ENCODE measurements at regions not wholly inside any gene's neighbourhood (a gene's known extent, or its start where the extent isn't known, plus 50 kb on each side); places are given as distances from the start of the nearest gene placed in this dataset.

GRCh38 chr4:170306208-170306607 lies 216.5 kb upstream of the AADAT start:
- no peak overlapping the region for H3K4me3 ChIP-seq (ENCODE audit: low read length in 2 of 2)
- H3K27ac ChIP-seq (ENCODE audit: low read depth in 2 of 2, low read length in 2 of 2), result peak overlapping the region in 1 of 2 donors; percentile 54

GRCh38 chr4:170305627-170306026 lies 215.9 kb upstream of the AADAT start:
- Histone ChIP-seq H3K27me3 (ENCODE audit: control insufficient read depth in 2 of 2, insufficient read depth in 2 of 2, low read length in 2 of 2) (no peaks in the 10 kb centered on the region), H3K27ac (ENCODE audit: low read depth in 2 of 2, low read length in 2 of 2) (peak overlapping the region in 1 of 2 donors; percentile 54), H3K4me1 (ENCODE audit: control insufficient read depth in 2 of 2, insufficient read depth in 2 of 2, low read length in 2 of 2) (peaks cover 0 to 12% of the 10 kb centered on the region in 2 donors), H3K36me3 (ENCODE audit: control insufficient read depth in 2 of 2, insufficient read depth in 2 of 2, low read length in 2 of 2) (no peaks in the 10 kb centered on the region), H3K9ac (ENCODE audit: low read depth in 1 of 2, low read length in 2 of 2) (no peak overlapping the region), H3K4me3 (ENCODE audit: low read length in 2 of 2) (no peak overlapping the region), H3K9me3 (ENCODE audit: control insufficient read depth in 2 of 2, low read length in 2 of 2) (no peaks in the 10 kb centered on the region)

More at GRCh38 chr4:170306208-170306607, 216.5 kb upstream of the AADAT start:
- Histone ChIP-seq H3K27me3 (ENCODE audit: control insufficient read depth in 2 of 2, insufficient read depth in 2 of 2, low read length in 2 of 2) (no peaks in the 10 kb centered on the region), H3K4me1 (ENCODE audit: control insufficient read depth in 2 of 2, insufficient read depth in 2 of 2, low read length in 2 of 2) (peaks cover 0 to 12% of the 10 kb centered on the region in 2 donors), H3K36me3 (ENCODE audit: control insufficient read depth in 2 of 2, insufficient read depth in 2 of 2, low read length in 2 of 2) (no peaks in the 10 kb centered on the region), H3K9me3 (ENCODE audit: control insufficient read depth in 2 of 2, low read length in 2 of 2) (no peaks in the 10 kb centered on the region), H3K9ac (ENCODE audit: low read depth in 1 of 2, low read length in 2 of 2) (no peak overlapping the region)

GRCh38 chr4:170281027-170281426 lies 191.3 kb upstream of the AADAT start:
- Histone ChIP-seq H3K9ac (ENCODE audit: low read depth in 1 of 2, low read length in 2 of 2) (no peak overlapping the region), H3K36me3 (ENCODE audit: control insufficient read depth in 2 of 2, insufficient read depth in 2 of 2, low read length in 2 of 2) (peaks cover 0 to 5% of the 10 kb centered on the region in 2 donors), H3K9me3 (ENCODE audit: control insufficient read depth in 2 of 2, low read length in 2 of 2) (no peaks in the 10 kb centered on the region)

GRCh38 chr4:170278460-170278859 lies 188.7 kb upstream of the AADAT start:
- H3K27me3 ChIP-seq (ENCODE audit: control insufficient read depth in 2 of 2, insufficient read depth in 2 of 2, low read length in 2 of 2), result no peaks in the 10 kb centered on the region
- peaks cover 0 to 5% of the 10 kb centered on the region in 2 donors for H3K36me3 ChIP-seq (ENCODE audit: control insufficient read depth in 2 of 2, insufficient read depth in 2 of 2, low read length in 2 of 2)
- H3K4me3 ChIP-seq (ENCODE audit: low read length in 2 of 2), result no peak overlapping the region
- H3K4me1 ChIP-seq (ENCODE audit: control insufficient read depth in 2 of 2, insufficient read depth in 2 of 2, low read length in 2 of 2), result no peaks in the 10 kb centered on the region
- no peak overlapping the region for H3K27ac ChIP-seq (ENCODE audit: low read depth in 2 of 2, low read length in 2 of 2)
- H3K9me3 ChIP-seq (ENCODE audit: control insufficient read depth in 2 of 2, low read length in 2 of 2), result no peaks in the 10 kb centered on the region
- H3K9ac ChIP-seq (ENCODE audit: low read depth in 1 of 2, low read length in 2 of 2), result no peak overlapping the region

More at GRCh38 chr4:170281027-170281426, 191.3 kb upstream of the AADAT start:
- Histone ChIP-seq H3K27me3 (ENCODE audit: control insufficient read depth in 2 of 2, insufficient read depth in 2 of 2, low read length in 2 of 2) (no peaks in the 10 kb centered on the region), H3K4me3 (ENCODE audit: low read length in 2 of 2) (no peak overlapping the region), H3K27ac (ENCODE audit: low read depth in 2 of 2, low read length in 2 of 2) (no peak overlapping the region), H3K4me1 (ENCODE audit: control insufficient read depth in 2 of 2, insufficient read depth in 2 of 2, low read length in 2 of 2) (no peaks in the 10 kb centered on the region)

GRCh38 chr4:170274616-170275015 lies 184.9 kb upstream of the AADAT start:
- H3K4me1 ChIP-seq (ENCODE audit: control insufficient read depth in 2 of 2, insufficient read depth in 2 of 2, low read length in 2 of 2), result peaks cover 0 to 2% of the 10 kb centered on the region in 2 donors
- H3K4me3 ChIP-seq (ENCODE audit: low read length in 2 of 2), result no peak overlapping the region
- H3K9ac ChIP-seq (ENCODE audit: low read depth in 1 of 2, low read length in 2 of 2), result no peak overlapping the region
- no peak overlapping the region for H3K27ac ChIP-seq (ENCODE audit: low read depth in 2 of 2, low read length in 2 of 2)
- H3K9me3 ChIP-seq (ENCODE audit: control insufficient read depth in 2 of 2, low read length in 2 of 2), result no peaks in the 10 kb centered on the region
- peaks cover 0 to under 1% of the 10 kb centered on the region in 2 donors for H3K36me3 ChIP-seq (ENCODE audit: control insufficient read depth in 2 of 2, insufficient read depth in 2 of 2, low read length in 2 of 2)
- no peaks in the 10 kb centered on the region for H3K27me3 ChIP-seq (ENCODE audit: control insufficient read depth in 2 of 2, insufficient read depth in 2 of 2, low read length in 2 of 2)

- no peak overlapping the region for H3K27ac ChIP-seq (ENCODE audit: low read depth in 2 of 2, low read length in 2 of 2)
- no peak overlapping the region for H3K4me3 ChIP-seq (ENCODE audit: low read length in 2 of 2)
- H3K4me1 ChIP-seq (ENCODE audit: control insufficient read depth in 2 of 2, insufficient read depth in 2 of 2, low read length in 2 of 2), result peaks cover 0 to 2% of the 10 kb centered on the region in 2 donors
- no peak overlapping the region for H3K9ac ChIP-seq (ENCODE audit: low read depth in 1 of 2, low read length in 2 of 2)
- no peaks in the 10 kb centered on the region for H3K27me3 ChIP-seq (ENCODE audit: control insufficient read depth in 2 of 2, insufficient read depth in 2 of 2, low read length in 2 of 2)
- H3K36me3 ChIP-seq (ENCODE audit: control insufficient read depth in 2 of 2, insufficient read depth in 2 of 2, low read length in 2 of 2), result no peaks in the 10 kb centered on the region
- no peaks in the 10 kb centered on the region for H3K9me3 ChIP-seq (ENCODE audit: control insufficient read depth in 2 of 2, low read length in 2 of 2)
Observed at GRCh38 chr4:170272959-170273358, 183.2 kb upstream of the AADAT start.

GRCh38 chr4:170271723-170272122 lies 182.0 kb upstream of the AADAT start:
- Histone ChIP-seq H3K9ac (ENCODE audit: low read depth in 1 of 2, low read length in 2 of 2) (no peak overlapping the region), H3K4me1 (ENCODE audit: control insufficient read depth in 2 of 2, insufficient read depth in 2 of 2, low read length in 2 of 2) (peaks cover 0 to 2% of the 10 kb centered on the region in 2 donors), H3K9me3 (ENCODE audit: control insufficient read depth in 2 of 2, low read length in 2 of 2) (no peaks in the 10 kb centered on the region), H3K27me3 (ENCODE audit: control insufficient read depth in 2 of 2, insufficient read depth in 2 of 2, low read length in 2 of 2) (no peaks in the 10 kb centered on the region), H3K36me3 (ENCODE audit: control insufficient read depth in 2 of 2, insufficient read depth in 2 of 2, low read length in 2 of 2) (no peaks in the 10 kb centered on the region), H3K27ac (ENCODE audit: low read depth in 2 of 2, low read length in 2 of 2) (no peak overlapping the region), H3K4me3 (ENCODE audit: low read length in 2 of 2) (no peak overlapping the region)

- Histone ChIP-seq H3K27me3 (ENCODE audit: control insufficient read depth in 2 of 2, insufficient read depth in 2 of 2, low read length in 2 of 2) (no peaks in the 10 kb centered on the region), H3K9me3 (ENCODE audit: control insufficient read depth in 2 of 2, low read length in 2 of 2) (no peaks in the 10 kb centered on the region), H3K9ac (ENCODE audit: low read depth in 1 of 2, low read length in 2 of 2) (no peak overlapping the region), H3K4me1 (ENCODE audit: control insufficient read depth in 2 of 2, insufficient read depth in 2 of 2, low read length in 2 of 2) (peaks cover 0 to 2% of the 10 kb centered on the region in 2 donors), H3K27ac (ENCODE audit: low read depth in 2 of 2, low read length in 2 of 2) (no peak overlapping the region), H3K36me3 (ENCODE audit: control insufficient read depth in 2 of 2, insufficient read depth in 2 of 2, low read length in 2 of 2) (no peaks in the 10 kb centered on the region), H3K4me3 (ENCODE audit: low read length in 2 of 2) (no peak overlapping the region)
Observed at GRCh38 chr4:170270628-170271027, 180.9 kb upstream of the AADAT start.

GRCh38 chr4:170269950-170270349 lies 180.2 kb upstream of the AADAT start:
- Histone ChIP-seq H3K4me3 (ENCODE audit: low read length in 2 of 2) (no peak overlapping the region), H3K9me3 (ENCODE audit: control insufficient read depth in 2 of 2, low read length in 2 of 2) (no peaks in the 10 kb centered on the region), H3K36me3 (ENCODE audit: control insufficient read depth in 2 of 2, insufficient read depth in 2 of 2, low read length in 2 of 2) (no peaks in the 10 kb centered on the region), H3K27ac (ENCODE audit: low read depth in 2 of 2, low read length in 2 of 2) (no peak overlapping the region), H3K27me3 (ENCODE audit: control insufficient read depth in 2 of 2, insufficient read depth in 2 of 2, low read length in 2 of 2) (no peaks in the 10 kb centered on the region), H3K4me1 (ENCODE audit: control insufficient read depth in 2 of 2, insufficient read depth in 2 of 2, low read length in 2 of 2) (peaks cover 0 to 2% of the 10 kb centered on the region in 2 donors), H3K9ac (ENCODE audit: low read depth in 1 of 2, low read length in 2 of 2) (no peak overlapping the region)

- H3K27me3 ChIP-seq (ENCODE audit: control insufficient read depth in 2 of 2, insufficient read depth in 2 of 2, low read length in 2 of 2), result no peaks in the 10 kb centered on the region
- no peaks in the 10 kb centered on the region for H3K36me3 ChIP-seq (ENCODE audit: control insufficient read depth in 2 of 2, insufficient read depth in 2 of 2, low read length in 2 of 2)
- H3K9ac ChIP-seq (ENCODE audit: low read depth in 1 of 2, low read length in 2 of 2), result no peak overlapping the region
- H3K4me3 ChIP-seq (ENCODE audit: low read length in 2 of 2), result no peak overlapping the region
- H3K9me3 ChIP-seq (ENCODE audit: control insufficient read depth in 2 of 2, low read length in 2 of 2), result no peaks in the 10 kb centered on the region
- no peak overlapping the region for H3K27ac ChIP-seq (ENCODE audit: low read depth in 2 of 2, low read length in 2 of 2)
- no peaks in the 10 kb centered on the region for H3K4me1 ChIP-seq (ENCODE audit: control insufficient read depth in 2 of 2, insufficient read depth in 2 of 2, low read length in 2 of 2)
Observed at GRCh38 chr4:170259631-170260153, 169.9 kb upstream of the AADAT start.

All from mucosa of rectum (tissue), 2 donors.